H1 (cell line): ENCODE measurements at regions not wholly inside any gene's neighbourhood (a gene's known extent, or its start where the extent isn't known, plus 50 kb on each side); places are given as distances from the start of the nearest gene placed in this dataset.

Experiments
- CTCF ChIA-PET: fragments of 300-600 bp; sonication (Branson Sonifier 250); formaldehyde crosslinking; loops from one replicate; lab custom pipeline; 2021; ENCODE audit not compliant: partially characterized antibody; lab: Charles Lee
- POLR2A ChIA-PET: fragments of 300-600 bp; sonication (Branson Sonifier 250); formaldehyde crosslinking; loops from one replicate; lab custom pipeline; 2021; ENCODE audit warnings: inconsistent platforms; ENCODE audit not compliant: partially characterized antibody; lab: Charles Lee
- DNase-seq, 2 experiments: peaks; one replicate each; pipeline versions ENCODE4 v3.0.0 to v3.0.0-alpha.2; 2010 to 2022; ENCODE audit warnings: low spot score in 2 of 2, low read depth in 1 of 2, mixed read lengths in 1 of 2
- FAIRE-seq: peaks from 2 replicates; lab custom pipeline; 2011; peaks lifted over from hg19 to GRCh38; lab: Jason Lieb, UNC
- H2AFZ ChIP-seq: 2 replicates; pipeline ENCODE4 v1.8.1; 2012; ENCODE audit warnings: low read length, inconsistent platforms
- H2AK5ac ChIP-seq: 2 replicates; pipeline ENCODE4 v1.6.1; 2013; ENCODE audit warnings: low read depth, low read length
- H2BK120ac ChIP-seq: replicated peaks from 2 replicates; pipeline ENCODE3; 2013; ENCODE audit warnings: low read depth, low read length, inconsistent platforms
- H2BK12ac ChIP-seq: 2 replicates; pipeline ENCODE4 v1.6.1; 2013; ENCODE audit warnings: low read depth, low read length
- H2BK15ac ChIP-seq: 2 replicates; pipeline ENCODE4 v1.6.1; 2013; ENCODE audit warnings: low read length
- H2BK20ac ChIP-seq: 2 replicates; pipeline ENCODE4 v1.6.1; 2013; ENCODE audit warnings: low read length
- H2BK5ac ChIP-seq: 2 replicates; pipeline ENCODE4 v1.6.1; 2013; ENCODE audit warnings: low read depth, low read length
- H3K14ac ChIP-seq: 2 replicates; pipeline ENCODE4 v1.6.1; 2013; ENCODE audit warnings: inconsistent platforms; ENCODE audit not compliant: insufficient read length
- H3K18ac ChIP-seq: 2 replicates; pipeline ENCODE4 v1.6.1; 2013; ENCODE audit warnings: low read length; ENCODE audit errors: extremely low read depth
- H3K23ac ChIP-seq: 2 replicates; pipeline ENCODE4 v1.6.1; 2013; ENCODE audit warnings: inconsistent platforms; ENCODE audit not compliant: insufficient read length
- H3K23me2 ChIP-seq: 2 replicates; pipeline ENCODE4 v1.6.1; 2013; ENCODE audit warnings: low read depth, low read length
- H3K27ac ChIP-seq: 2 replicates; pipeline ENCODE4 v1.6.1; 2011; ENCODE audit warnings: low read depth, low read length, inconsistent platforms
- H3K27me3 ChIP-seq, 4 experiments: replicated peaks in 1 of 4; 1 replicate in 1 of 4; 2 replicates in 3 of 4; pipeline versions ENCODE4 v1.6.1 to v1.8.1; 2011 to 2013; ENCODE audit warnings: low read length in 3 of 4, mild to moderate bottlenecking in 3 of 4, inconsistent platforms in 2 of 4, mixed read lengths in 2 of 4, moderate library complexity in 1 of 4; ENCODE audit not compliant: control insufficient read depth in 3 of 4, insufficient read depth in 3 of 4; ENCODE audit errors: extremely low read depth in 1 of 4
- H3K36me3 ChIP-seq, 4 experiments: 2 replicates each; pipeline versions ENCODE4 v1.6.1 to v1.8.1; 2011 to 2013; ENCODE audit warnings: mild to moderate bottlenecking in 4 of 4, low read length in 3 of 4, moderate library complexity in 2 of 4, control low read depth in 1 of 4, inconsistent platforms in 1 of 4; ENCODE audit not compliant: insufficient read depth in 4 of 4, control insufficient read depth in 2 of 4
- H3K4ac ChIP-seq: replicated peaks from 2 replicates; pipeline ENCODE3; 2013; ENCODE audit warnings: low read length, low read depth, mixed read lengths, inconsistent platforms; ENCODE audit not compliant: insufficient read length
- H3K4me1 ChIP-seq, 4 experiments: replicated peaks in 1 of 4; 1 replicate in 1 of 4; 2 replicates in 3 of 4; pipeline versions ENCODE4 v1.6.1 to v1.8.1; 2011 to 2013; ENCODE audit warnings: low read length in 3 of 4, inconsistent platforms in 2 of 4, mixed read lengths in 1 of 4; ENCODE audit not compliant: insufficient read depth in 4 of 4, control insufficient read depth in 3 of 4
- H3K4me2 ChIP-seq, 2 experiments: 2 replicates each; pipeline versions ENCODE4 v1.6.1 to v1.8.1; 2011 to 2013; ENCODE audit warnings: low read depth in 2 of 2, low read length in 2 of 2, control low read depth in 1 of 2, inconsistent platforms in 1 of 2, mild to moderate bottlenecking in 1 of 2; ENCODE audit not compliant: insufficient read depth in 1 of 2
- H3K4me3 ChIP-seq, 4 experiments: fragments of 200-600, 300-600 bp in 1 of 4; sonication (generic), shearing (Covaris generic), sonication (Bioruptor Twin) in 1 of 4; 2 replicates each; pipeline versions ENCODE4 v1.5.1 to v1.8.1; 2011 to 2016; ENCODE audit warnings: low read length in 4 of 4, low read depth in 3 of 4, control low read depth in 2 of 4, inconsistent platforms in 2 of 4, mild to moderate bottlenecking in 2 of 4, mixed read lengths in 1 of 4, moderate library complexity in 1 of 4; ENCODE audit not compliant: insufficient read depth in 2 of 4; ENCODE audit errors: extremely low read depth in 1 of 4
- H3K56ac ChIP-seq: replicated peaks from 2 replicates; pipeline ENCODE3; 2013; ENCODE audit warnings: low read depth, mild to moderate bottlenecking, mixed read lengths, low read length, inconsistent platforms; ENCODE audit not compliant: insufficient read length
- H3K79me1 ChIP-seq: 2 replicates; pipeline ENCODE4 v1.6.1; 2013; ENCODE audit warnings: low read depth, low read length, control low read depth
- H3K79me2 ChIP-seq, 2 experiments: 2 replicates each; pipeline versions ENCODE4 v1.6.1 to v1.8.1; 2012 to 2013; ENCODE audit warnings: low read length in 2 of 2, mild to moderate bottlenecking in 2 of 2, inconsistent platforms in 1 of 2; ENCODE audit not compliant: insufficient read depth in 2 of 2, control insufficient read depth in 1 of 2
- H3K9ac ChIP-seq, 4 experiments: replicated peaks in 1 of 4; 1 replicate in 1 of 4; 2 replicates in 3 of 4; pipeline versions ENCODE4 v1.6.1 to v1.8.1; 2011 to 2013; ENCODE audit warnings: low read depth in 3 of 4, low read length in 3 of 4, control low read depth in 2 of 4, mild to moderate bottlenecking in 2 of 4, moderate library complexity in 2 of 4, inconsistent platforms in 1 of 4; ENCODE audit errors: extremely low read depth in 1 of 4
- H3K9me3 ChIP-seq, 2 experiments: 2 replicates each; pipeline versions ENCODE4 v1.6.1 to v1.8.1; 2012 to 2013; ENCODE audit warnings: mild to moderate bottlenecking in 2 of 2, moderate library complexity in 2 of 2, control low read depth in 1 of 2, inconsistent platforms in 1 of 2, low read depth in 1 of 2, low read length in 1 of 2, mixed read lengths in 1 of 2; ENCODE audit not compliant: insufficient read depth in 2 of 2
- H4K20me1 ChIP-seq, 2 experiments: replicated peaks in 1 of 2; 2 replicates each; pipeline versions ENCODE3 to v1.8.1; 2011 to 2013; ENCODE audit warnings: inconsistent platforms in 2 of 2, low read length in 2 of 2, mild to moderate bottlenecking in 1 of 2; ENCODE audit not compliant: insufficient read depth in 2 of 2, control insufficient read depth in 1 of 2
- H4K5ac ChIP-seq: 2 replicates; pipeline ENCODE4 v1.6.1; 2013; ENCODE audit warnings: low read length, low read depth, mixed read lengths, inconsistent platforms; ENCODE audit not compliant: insufficient read length
- H4K8ac ChIP-seq: 2 replicates; pipeline ENCODE4 v1.8.0; 2013; ENCODE audit warnings: mild to moderate bottlenecking, moderate library complexity, low read length, inconsistent platforms; ENCODE audit not compliant: insufficient read depth; ENCODE audit errors: extremely low read depth
- H4K91ac ChIP-seq: replicated peaks from 2 replicates; pipeline ENCODE3; 2013; ENCODE audit warnings: low read length, mixed read lengths, inconsistent platforms; ENCODE audit not compliant: insufficient read length
- ASH2L ChIP-seq: fragments of 200-600, 300-600 bp; sonication (generic); IDR thresholded peaks from one replicate; pipeline ENCODE4 v1.7.1; 2017; ENCODE audit warnings: low read length
- BRCA1 ChIP-seq: IDR thresholded peaks from 2 replicates; pipeline ENCODE4 v1.6.1; 2012; ENCODE audit warnings: low read depth, low read length, improper control_type of control experiment
- EZH2 ChIP-seq: fragments of 200-600 bp; sonication (generic); IDR thresholded peaks from 2 replicates; pipeline ENCODE4 v1.7.1; 2012; ENCODE audit warnings: low read depth, mild to moderate bottlenecking, moderate library complexity, low read length, inconsistent platforms; ENCODE audit not compliant: severe bottlenecking
- JUND ChIP-seq: IDR thresholded peaks from 2 replicates; pipeline ENCODE4 v1.6.1; 2011; ENCODE audit warnings: mild to moderate bottlenecking, improper control_type of control experiment, low read length
- KDM1A ChIP-seq: fragments of 200-600, 300-600 bp; sonication (generic); IDR thresholded peaks from 2 replicates; pipeline ENCODE4 v1.7.1; 2016; ENCODE audit warnings: mild to moderate bottlenecking, low read length, borderline replicate concordance
- PHF8 ChIP-seq: fragments of 200-600 bp; sonication (generic); conservative IDR thresholded peaks from 2 replicates; pipeline ENCODE4 v1.7.1; 2012; ENCODE audit warnings: low read depth, mild to moderate bottlenecking, inconsistent platforms, low read length, moderate library complexity
- POLR2AphosphoS5 ChIP-seq: IDR thresholded peaks from 2 replicates; pipeline ENCODE4 v1.6.1; 2011; ENCODE audit warnings: low read depth, low read length
- POU5F1 ChIP-seq: IDR thresholded peaks from 2 replicates; pipeline ENCODE4 v1.6.1; 2011; ENCODE audit warnings: low read depth, mild to moderate bottlenecking, low read length, moderate library complexity
- RAD21 ChIP-seq, 2 experiments: IDR thresholded peaks in 1 of 2; conservative IDR thresholded peaks in 1 of 2; 2 replicates each; pipeline ENCODE4 v1.6.1; 2011; ENCODE audit warnings: low read depth in 2 of 2, low read length in 2 of 2, improper control_type of control experiment in 1 of 2, inconsistent platforms in 1 of 2, mild to moderate bottlenecking in 1 of 2, moderate library complexity in 1 of 2
- SIX5 ChIP-seq: IDR thresholded peaks from 2 replicates; pipeline ENCODE4 v1.6.1; 2011; ENCODE audit warnings: mild to moderate bottlenecking, low read depth, low read length
- SP1 ChIP-seq: IDR thresholded peaks from 2 replicates; pipeline ENCODE4 v1.6.1; 2011; ENCODE audit warnings: low read depth, low read length
- SUZ12 ChIP-seq: fragments of 200-600 bp; sonication (generic); IDR thresholded peaks from 2 replicates; pipeline ENCODE4 v1.6.1; 2012; ENCODE audit warnings: mild to moderate bottlenecking, inconsistent platforms, low read length, moderate library complexity, mixed read lengths
- TBP ChIP-seq: IDR thresholded peaks from 2 replicates; pipeline ENCODE4 v1.6.1; 2011; ENCODE audit warnings: low read depth, low read length, improper control_type of control experiment
- TCF12 ChIP-seq: IDR thresholded peaks from 2 replicates; pipeline ENCODE4 v1.6.1; 2011; ENCODE audit warnings: low read depth, mild to moderate bottlenecking, low read length
- TF ChIP-seq, protein P1 (sequence below): IDR thresholded peaks from 2 replicates; pipeline ENCODE4 v1.6.1; 2011; ENCODE audit warnings: low read length, improper control_type of control experiment

DNA sequence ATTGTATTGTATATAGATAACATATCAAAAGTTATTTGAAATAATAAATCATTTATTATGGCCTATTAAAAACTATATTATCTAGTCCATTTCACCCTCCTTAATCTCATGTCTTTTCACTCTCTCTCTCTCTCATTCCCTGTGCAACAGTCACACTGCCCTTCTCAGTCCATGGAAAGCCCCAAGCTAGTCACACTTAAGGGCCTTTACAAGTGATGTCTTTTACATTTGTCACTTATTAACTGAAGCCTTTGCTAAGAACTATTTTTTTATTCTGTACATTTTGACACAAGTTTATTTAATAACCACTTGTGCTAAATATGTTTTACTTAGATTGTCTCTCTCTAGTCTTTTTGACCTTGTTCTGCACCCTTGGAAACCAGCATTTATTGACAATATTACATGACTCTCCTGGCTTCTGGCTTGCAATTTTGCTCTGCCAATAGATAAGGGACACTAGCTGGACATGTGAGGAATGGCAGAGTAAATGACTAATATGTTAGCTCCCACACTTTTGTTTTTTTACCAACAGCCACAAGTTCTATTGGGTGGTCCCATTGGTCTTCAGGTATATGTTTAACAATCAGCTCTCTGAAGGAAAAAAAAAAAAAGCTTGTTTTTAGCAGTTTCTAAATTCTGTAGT, 706.8 kb upstream of the POT1 start:
- Histone ChIP-seq H3K9me3 (no peaks in the 10 kb centered on the region), H3K36me3 (no peaks in the 10 kb centered on the region), H3K14ac (no peak overlapping the region), H2BK15ac (no peak overlapping the region), H3K23ac (no peak overlapping the region), H3K79me2 (no peaks in the 10 kb centered on the region), H3K4me3 (no peak overlapping the region), H2AFZ (no peak overlapping the region), H3K4me1 (no peaks in the 10 kb centered on the region), H4K5ac (no peak overlapping the region), H2BK12ac (no peak overlapping the region), H3K18ac (no peak overlapping the region), H2BK20ac (no peak overlapping the region), H3K9ac (no peak overlapping the region), H4K91ac (no peak overlapping the region), H2AK5ac (no peak overlapping the region), H4K20me1 (no peaks in the 10 kb centered on the region), H2BK120ac (no peak overlapping the region), H3K4ac (no peak overlapping the region), H2BK5ac (no peak overlapping the region), H3K27me3 (no peaks in the 10 kb centered on the region), H3K4me2 (no peak overlapping the region), H3K79me1 (no peaks in the 10 kb centered on the region), H3K23me2 (no peaks in the 10 kb centered on the region), H3K56ac (no peak overlapping the region), H4K8ac (no peak overlapping the region), H3K27ac (no peak overlapping the region)
- no peak for DNase-seq
- POLR2A ChIA-PET, result no interaction called here
- CTCF ChIA-PET, result no interaction called here
- no peak for FAIRE-seq
- TF ChIP-seq, protein P1, sequence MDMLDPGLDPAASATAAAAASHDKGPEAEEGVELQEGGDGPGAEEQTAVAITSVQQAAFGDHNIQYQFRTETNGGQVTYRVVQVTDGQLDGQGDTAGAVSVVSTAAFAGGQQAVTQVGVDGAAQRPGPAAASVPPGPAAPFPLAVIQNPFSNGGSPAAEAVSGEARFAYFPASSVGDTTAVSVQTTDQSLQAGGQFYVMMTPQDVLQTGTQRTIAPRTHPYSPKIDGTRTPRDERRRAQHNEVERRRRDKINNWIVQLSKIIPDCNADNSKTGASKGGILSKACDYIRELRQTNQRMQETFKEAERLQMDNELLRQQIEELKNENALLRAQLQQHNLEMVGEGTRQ, result no peak
- TF ChIP-seq RAD21 (IDR thresholded peaks at IDR 0.05 in 1 of 2, conservative IDR thresholded peaks at IDR 0.05 in 1 of 2; ENCODE audit: low read depth in 2 of 2, low read length in 2 of 2) (no peak), SP1 (no peak), SIX5 (no peak), EZH2 (no peak), POU5F1 (no peak), TCF12 (no peak), ASH2L (no peak), SUZ12 (no peak), PHF8 (no peak), JUND (no peak), KDM1A (no peak), TBP (no peak), POLR2AphosphoS5 (no peak), BRCA1 (no peak)
